ENCODE measurements at regions not wholly inside any gene's neighbourhood (a gene's known extent, or its start where the extent isn't known, plus 50 kb on each side); places are given as distances from the start of the nearest gene placed in this dataset.

DNA sequence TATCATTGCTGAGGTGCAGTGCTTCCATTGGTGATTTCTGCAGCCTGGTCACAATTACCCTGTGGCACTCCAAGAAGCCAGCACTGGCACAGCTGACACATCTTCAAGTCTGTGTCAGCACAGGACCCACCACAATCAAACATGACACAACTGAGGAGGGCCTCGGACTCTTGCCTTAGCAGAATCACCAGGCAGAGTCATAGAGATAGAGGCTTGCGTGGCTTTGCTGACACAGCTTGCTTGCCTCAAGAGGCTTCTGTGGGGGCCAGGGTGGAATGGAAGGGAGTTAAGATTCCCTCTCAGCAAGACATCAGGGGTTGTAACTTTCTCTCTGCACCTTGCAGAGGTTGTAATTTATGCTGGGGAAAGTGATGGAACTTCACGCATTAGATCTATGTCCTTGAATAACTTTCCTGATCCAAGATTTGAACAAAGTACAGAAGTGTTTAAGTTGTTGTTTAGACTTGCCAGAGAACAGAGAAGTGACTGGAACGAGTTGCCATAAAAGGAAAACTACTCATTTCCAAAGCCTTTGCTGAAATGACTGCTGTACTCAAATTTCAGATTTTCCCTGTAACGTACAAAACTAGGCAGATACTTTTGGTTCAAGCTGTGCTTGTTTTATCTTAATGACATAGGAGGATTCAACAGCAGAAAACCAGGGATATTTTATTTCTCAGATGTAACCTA, 170.7 kb downstream of the DIPK2A start:
- DNase-seq, result peak; percentile 17

DNA sequence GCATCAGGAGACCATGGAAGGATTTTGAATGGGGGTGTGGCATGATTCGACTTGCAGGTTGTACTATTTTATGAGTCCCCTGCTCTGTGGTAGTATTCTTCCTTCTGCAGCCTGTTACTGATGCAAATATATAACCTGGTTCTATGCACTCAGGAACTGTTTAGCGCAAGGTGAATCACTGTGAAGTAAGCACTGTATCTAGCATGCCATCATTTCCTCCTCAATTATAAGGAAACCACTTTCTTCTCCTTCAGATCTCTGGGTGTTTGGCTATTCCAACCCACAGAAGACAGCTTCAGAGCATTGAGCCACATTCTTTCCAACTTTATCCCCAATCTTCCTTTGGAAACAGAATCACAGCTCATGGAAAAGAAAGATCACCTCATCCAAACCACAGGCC, 176.7 kb downstream of the DIPK2A start:
- DNase-seq, result no peak

DNA sequence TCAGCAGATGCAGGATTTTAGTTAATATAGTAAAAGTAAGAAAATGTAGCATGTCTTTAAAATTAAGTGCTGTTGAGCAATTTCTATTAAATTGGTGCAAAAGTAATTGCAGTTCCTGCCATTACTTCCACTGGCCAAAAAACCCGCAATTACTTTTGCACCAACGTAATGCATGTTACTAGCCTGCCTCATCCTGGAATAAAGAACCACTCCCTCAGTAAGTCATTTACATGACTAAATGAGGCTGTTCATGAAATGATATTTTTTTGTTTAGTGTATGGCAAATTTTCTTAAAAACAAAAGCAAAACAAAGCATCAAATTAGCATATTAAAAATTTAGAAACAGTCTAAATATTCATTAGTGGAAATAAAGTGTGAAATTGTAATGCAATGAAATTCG, 180.4 kb downstream of the DIPK2A start:
- no peak for DNase-seq

DNA sequence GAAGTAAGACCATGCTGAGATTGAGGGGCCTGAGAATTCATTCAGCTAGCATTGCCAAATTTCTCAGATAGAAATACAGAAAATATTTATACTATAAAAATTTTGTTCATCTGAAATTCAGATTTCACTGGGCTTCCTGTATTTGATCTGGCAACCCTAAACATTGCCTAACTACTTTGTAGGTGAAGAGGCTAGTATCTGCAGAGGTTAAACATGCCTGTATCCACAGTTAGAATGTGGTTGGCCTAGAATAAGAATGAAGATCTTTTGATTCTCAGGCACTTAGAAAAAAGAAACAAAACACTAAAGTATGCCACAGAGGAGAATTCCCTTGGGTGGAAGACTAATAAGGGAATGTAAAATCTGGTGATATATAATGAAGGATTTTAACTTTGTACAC, 189.0 kb downstream of the DIPK2A start:
- no peak for DNase-seq

DNA sequence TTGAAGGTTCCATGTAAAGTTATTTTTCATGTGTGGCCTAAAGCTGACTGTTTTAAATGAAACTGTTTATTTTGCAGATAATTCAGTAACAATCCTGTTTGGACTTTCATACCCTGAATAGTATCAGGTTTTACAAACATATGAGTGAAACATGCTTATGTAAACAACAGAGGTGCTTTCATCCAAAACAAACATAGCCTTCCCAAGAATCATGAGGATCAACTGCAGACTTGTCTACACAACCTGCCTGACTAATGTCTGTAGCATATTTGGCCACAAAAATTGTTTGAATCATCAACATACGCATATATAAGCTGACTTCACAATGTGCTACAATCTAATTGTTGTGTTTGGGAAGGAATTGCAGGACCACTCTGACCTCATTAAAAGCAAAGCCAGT, 190.4 kb downstream of the DIPK2A start:
- no peak for DNase-seq

DNA sequence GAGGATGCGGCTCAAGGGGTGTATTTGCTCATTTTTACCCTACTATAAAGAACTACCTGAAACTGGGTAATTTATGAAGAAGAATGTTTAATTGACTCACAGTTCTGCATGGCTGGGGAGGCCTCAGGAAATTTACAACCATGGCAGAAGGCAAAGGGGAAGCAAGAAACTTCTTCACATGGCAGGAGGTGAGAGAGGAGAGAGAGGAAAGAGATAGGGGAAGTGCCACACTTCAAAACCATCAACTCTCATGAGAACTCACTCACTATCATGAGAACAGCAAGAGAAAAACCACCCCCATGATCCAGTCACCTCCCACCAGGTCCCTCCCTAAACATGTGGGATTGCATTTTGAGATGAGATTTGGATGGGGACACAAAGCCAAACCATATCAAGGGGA, 192.7 kb downstream of the DIPK2A start:
- DNase-seq, result no peak

DNA sequence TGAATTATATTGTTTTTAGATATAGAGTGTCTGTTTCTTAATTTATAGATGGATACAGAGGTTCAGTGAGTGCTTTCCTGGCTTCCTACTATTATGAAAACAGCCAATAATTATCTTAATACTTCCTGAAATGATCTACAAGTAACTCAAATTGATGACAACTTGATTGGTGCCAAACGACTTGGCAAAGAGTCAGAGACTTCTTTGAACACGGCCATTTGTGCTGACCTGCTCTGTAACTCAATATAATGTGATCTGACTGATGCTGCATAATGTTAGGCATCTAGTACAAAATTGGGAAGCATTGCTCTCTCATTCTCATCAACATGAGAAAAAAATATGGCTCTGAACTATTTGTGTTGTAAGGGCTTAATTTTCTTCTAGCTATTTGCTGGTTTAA, 193.9 kb downstream of the DIPK2A start:
- DNase-seq, result no peak

DNA sequence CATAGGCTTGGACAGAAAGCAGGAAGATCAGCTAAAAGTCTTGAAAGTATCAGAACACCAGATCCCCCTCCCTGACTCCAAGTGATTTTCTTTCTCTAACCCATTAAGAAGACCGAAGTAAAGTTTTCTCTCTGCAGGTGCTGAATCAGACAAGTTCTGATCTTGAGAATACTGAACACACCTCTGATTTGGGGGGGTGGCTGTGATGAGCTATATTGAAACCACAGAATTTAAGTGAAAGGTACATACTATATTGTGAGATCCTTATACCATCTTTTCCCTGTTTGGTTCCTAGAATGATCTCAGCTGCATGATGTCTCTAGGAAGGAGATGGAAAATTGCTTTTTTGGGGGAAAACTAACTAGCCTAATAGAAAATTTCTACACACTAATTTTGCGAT, 196.0 kb downstream of the DIPK2A start:
- DNase-seq, result no peak

DNA sequence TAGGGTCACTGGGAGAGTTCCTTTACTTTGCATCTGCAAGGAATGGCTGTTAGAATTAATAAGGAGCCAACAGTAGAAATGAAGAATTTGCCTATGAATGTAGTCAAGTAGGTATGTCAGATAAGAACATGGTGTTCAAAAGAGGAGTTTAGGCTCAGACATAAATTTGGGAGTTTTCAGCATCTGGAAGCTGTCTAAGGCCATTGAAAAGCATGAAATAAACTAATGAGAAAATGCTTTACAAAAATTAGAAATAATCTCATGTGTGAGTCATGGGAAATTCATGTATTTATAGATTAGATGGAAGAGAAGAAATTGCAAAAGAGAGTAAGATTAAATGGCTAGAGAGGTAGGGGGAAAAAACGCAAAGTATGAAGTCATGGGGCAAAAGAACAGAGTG, 201.9 kb downstream of the DIPK2A start:
- DNase-seq, result no peak

DNA sequence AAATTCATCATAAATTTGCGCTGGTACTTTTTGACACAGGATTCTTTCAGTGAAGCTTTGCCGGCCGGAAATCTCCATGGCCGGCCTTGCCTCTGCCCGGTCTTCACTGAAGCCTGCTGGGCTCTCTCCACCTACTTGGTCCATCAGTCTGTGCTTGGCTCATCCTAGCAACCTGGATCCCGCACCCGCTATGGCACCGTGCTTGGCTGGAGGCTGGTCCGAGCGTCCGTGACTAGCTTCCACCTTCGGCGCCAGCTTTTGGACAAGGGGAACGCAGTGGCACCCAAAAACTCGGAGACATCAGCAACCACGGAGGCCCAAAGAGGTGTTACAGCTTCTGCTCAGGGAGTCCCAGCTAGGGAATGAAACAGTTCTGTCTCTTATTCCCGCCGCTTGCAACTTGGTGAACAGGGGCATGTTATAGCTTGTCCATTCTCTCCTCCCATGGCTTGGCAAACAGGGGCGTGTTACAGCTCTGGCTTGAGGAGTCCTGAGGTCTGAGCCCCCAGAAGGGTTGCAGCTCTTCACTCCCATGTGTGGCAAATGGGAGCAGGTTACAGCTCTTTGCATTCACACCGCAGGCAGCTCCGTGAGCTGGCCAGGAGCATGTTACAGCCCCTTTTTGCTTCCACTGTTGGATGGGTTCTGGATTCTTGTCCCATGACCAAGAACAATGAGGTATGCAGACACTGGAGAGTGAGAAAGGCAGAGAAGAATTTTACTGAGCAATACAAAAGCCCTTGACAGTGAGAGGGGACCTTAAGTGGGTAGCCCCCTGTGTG, 204.2 kb downstream of the DIPK2A start:
- no peak for DNase-seq

DNA sequence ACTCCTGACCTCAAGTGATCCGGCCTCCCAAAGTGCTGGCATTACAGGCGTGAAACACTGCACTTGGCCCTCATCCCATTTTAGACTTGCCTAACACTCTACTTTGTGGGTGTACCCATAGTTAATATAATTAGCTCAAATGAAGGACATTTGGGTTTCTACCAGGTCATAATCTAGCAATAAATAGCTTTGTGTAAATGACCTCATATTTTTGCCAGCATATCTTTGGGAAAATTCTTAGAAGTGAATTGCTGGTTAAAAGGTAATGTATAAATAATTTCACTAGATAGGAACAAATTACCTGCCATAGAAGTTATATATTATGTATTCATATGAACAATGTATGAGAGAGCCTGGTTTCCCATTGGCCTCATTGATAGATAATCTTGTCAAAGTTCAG, 206.0 kb downstream of the DIPK2A start:
- DNase-seq, result no peak

DNA sequence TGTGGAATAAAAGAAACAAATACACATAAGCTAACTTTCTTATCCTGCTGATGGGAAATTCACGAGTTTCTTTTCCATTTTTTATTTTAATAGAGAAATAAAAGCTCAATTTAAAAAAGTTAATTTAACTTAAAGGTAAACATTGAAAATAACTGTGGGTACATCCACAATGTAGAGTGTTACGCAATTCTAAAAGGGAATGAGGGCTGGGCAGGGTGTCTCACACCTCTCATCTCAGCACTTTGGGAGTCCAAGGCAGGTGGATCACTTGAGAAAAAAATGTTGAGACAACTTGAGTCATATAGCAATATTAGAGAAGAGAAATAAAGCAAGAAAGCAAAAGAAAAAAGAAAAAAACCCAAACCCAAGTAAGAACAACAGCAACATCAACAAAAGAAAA, 207.0 kb downstream of the DIPK2A start:
- no peak for DNase-seq

DNA sequence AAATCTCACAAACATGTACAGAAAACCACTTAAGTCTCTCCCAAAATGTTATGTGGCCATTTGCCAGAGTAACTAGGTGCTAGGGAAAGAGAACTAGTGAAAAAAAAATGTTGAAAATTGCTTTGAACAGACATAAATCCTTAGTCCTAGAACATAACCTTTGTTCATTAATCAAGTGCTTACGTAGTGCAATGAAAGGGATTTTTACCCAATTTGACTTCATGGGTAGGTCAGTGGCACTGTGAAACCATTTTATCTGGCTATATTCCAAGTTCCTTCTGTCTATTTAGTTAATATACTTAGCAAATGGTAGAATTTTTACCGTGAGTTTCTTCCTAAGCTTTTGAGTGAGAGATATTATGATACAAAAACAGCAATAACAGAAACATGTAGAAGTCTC, 209.4 kb downstream of the DIPK2A start:
- DNase-seq, result no peak

DNA sequence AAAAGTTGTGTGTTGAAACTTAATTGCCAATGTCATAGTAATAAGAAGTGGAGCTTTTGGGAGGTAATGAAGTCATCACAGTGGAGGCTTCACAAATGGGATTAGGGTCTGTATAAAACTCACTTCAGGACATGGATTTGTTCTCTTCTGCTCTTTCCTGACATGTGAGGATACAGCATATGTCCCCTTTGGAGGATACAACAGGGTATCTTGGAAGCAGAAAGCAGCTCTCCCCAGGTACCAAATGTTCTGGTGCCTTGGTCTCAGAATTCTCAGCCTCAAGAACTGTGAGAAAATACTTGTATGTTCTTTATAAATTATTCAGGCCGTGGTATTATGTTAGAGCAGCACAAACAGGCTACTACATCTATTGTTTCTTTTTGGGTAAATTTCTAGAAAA, 210.9 kb downstream of the DIPK2A start:
- DNase-seq, result peak; percentile 28

DNA sequence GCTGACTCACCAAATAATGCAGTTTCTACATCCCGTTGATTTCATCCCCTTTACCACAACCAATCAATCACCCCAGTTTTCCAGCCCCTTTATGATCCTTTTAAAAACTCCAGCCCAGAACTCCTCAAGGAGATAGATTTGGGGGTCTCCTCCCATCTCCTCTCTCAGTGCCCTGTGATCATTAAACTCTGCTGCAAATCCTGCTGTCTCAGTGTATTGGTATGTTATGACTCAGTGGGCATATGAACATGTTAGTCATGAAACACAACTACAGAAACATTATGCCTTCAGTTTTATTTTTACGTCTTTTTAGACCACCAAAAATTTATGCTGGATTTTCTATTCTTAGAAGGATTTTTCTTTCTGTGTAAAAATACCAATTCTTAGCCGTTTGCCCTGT, 213.7 kb downstream of the DIPK2A start:
- DNase-seq, result no peak

DNA sequence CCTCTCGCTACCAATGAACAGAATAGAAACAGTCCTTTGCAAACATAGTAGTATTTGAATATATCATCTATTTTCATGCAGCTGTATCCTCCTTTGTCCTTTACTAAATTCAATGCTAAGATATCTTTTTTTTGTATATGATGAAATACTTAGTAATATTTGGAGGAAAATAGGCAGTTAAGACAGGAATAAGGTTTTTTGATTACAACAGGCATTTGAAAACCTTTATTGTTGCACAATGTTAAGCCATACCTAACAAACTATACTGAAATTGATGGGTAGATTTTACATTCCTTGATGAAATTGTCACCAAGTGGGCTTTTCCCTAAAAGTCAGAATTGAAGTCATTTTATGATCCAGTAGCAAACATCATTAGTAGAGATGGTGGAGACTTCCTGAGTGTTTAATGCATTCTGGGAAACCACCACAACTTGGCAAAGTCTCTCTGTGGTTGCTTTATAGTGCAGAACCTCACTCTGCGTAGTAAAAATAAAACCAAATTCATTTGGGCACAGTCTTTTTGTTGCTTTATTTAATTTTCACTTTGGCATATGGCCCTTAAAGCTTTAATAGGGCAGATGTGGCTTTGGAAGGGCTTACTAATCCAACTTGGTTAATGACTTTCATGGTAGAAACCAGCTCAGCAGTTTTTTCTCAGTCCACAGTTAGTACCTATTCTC, 216.0 kb downstream of the DIPK2A start:
- peak; percentile 84 for DNase-seq

DNA sequence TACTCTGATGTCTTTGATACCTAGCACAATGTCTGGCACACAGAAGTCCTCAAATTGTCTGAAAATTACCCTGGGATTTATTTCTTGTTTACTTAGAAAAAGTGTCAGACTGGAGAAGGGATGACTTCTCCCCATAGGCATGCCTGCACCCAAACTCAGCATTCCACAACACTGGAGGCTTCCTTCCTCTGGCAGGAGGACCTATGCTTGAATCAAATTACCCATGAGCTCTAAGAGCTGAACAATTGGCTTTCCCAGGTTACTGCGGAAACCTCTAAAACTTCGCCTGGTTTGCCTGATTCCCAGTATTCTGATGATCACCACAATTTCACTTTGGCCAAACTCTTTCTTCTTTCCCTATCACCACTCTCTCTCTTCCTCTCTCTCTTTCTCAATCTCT, 217.4 kb downstream of the DIPK2A start:
- DNase-seq, result no peak

DNA sequence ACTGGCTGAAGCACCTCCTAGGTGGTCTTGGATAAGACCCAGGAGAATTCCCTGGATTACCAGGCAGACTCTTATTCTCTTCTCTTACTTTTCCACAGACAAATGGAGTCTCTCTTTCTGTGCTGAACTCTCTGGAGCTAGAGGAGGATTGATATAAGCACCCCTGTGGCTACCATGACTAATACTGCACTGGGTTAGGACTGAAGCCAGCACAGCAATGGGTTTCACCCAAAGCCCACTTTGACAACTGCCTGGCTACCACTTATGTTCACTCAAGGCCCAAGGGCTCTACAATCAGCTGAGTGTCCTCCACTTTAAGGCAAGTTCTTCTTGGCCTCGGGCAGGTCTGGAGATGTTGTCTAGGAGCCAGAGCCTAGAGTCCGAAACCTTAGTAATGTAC, 225.5 kb downstream of the DIPK2A start:
- DNase-seq, result no peak

DNA sequence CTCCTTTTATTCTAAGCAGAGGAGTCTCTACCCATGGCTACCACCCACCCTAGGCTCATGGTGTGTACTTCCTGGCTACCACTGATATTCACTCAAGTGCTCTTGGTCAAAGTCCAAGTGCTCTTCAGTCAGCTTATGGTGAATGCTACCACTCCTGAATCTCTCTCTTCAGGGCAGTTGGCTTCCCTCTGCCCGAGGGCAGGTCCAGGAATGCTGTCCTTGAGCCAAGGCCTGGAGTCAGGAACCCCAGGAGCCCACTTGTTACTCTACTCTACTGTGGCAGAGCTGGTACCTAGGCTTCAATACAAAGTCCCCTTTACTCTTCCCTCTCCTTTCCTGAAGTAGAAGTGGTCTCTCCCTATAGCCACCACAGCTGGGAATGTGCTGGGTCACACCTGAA, 226.0 kb downstream of the DIPK2A start:
- DNase-seq, result no peak

DNA sequence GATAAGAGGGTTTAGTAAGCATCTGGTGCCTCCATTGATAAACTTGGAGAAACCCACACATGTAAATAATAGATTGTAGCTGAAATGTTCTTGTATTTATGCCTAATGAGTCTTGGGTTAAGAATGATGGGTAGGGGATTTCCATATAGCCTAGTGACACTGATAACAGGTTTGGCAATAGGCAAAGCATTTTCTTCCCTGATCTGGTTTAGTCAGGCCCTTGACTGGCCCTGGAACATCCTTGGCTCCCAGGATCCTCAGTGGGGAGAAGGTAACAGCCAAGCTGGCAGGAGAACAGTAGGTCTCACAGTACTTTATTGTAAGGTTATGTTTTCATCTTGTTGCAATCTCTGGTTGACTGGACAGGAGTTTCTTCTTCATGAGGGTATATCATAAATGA, 228.4 kb downstream of the DIPK2A start:
- DNase-seq, result no peak

DNA sequence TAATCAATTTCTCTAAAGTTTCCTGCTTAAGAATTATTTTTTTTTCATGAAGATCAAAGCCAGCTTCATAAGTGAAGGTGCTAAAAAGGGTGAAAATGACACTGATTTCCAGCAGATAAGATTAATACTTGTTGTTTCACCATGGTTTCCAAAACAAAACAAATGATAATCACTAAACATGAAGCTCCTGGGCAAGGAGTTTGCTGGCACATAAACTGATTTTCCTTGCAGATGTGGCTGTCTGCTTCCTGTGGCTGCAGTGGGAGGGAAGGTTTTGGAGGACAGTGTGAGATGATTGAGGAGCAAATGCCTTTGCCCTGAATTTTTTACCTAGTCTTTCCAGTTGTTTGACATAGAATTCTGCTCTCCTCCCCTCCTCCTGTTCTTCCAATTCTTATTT, 228.8 kb downstream of the DIPK2A start:
- DNase-seq, result no peak

DNA sequence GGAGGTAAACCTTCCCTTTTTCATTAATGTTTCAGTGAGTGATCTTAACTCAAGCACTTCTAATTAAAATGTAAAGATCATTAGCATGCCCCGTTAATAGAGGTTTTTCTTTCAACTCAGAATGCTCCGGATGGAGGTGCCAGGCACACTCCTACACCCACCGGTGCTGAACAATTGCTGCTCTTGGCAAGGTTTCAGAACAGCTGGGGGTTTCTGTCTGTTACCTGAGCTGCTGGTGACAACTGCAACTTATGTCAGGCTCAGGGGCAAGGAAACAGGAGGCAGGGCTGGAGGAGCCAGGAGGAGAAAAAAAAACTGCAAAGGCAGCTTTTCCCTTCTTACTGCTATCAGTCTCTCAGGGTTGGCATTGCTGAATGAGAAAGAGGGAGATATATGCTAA, 250.1 kb downstream of the DIPK2A start:
- DNase-seq, result peak; percentile 65

DNA sequence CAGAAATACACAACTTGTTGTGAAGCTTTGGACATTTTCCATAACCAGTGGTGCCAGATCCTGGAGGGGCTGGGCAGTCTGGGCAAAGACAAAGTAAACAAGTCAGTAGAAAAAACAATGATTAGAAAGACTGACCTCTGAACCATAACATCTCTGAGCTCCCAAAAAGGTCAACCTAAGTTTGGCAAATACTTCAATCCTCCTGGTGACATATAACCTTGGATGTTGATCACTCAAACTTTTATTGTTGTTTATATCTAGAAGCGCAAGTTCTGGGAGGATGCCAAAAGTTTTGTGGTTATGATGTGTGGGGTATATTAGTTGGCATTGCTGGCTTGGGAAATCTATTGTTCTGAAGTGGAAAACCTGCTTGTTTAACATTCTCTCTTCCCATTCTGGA, 257.7 kb downstream of the DIPK2A start:
- DNase-seq, result no peak

DNA sequence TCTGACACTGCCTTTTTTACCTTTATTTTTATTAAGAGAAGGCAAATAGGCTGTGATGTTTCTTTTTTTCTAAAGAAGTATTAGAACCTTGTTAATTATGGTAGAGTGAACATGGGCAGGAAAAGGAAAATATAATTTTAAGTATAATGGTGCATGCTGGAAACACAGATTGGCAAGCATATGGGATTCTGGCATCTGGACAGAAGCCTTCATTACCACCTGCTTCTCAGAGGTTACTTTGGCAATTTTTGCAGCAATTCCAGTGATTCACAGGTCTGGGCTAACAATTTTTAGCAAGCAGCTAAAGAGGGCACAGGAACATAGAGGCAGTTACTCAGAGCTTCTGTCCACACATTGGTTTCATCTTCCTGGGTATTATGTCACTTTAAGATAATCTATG, 258.3 kb downstream of the DIPK2A start:
- DNase-seq, result no peak

Measured in NCI-H82 (cell line).